HFFc6 (cell line): ENCODE measurements at regions not wholly inside any gene's neighbourhood (a gene's known extent, or its start where the extent isn't known, plus 50 kb on each side); places are given as distances from the start of the nearest gene placed in this dataset.

Experiments used
- DNase-seq: peaks from one replicate; pipeline ENCODE4 v3.0.0-alpha.2; 2018
- H3K27ac Mint-ChIP-seq: 2 replicates; pipeline ENCODE4 v1.8.0; 2020; ENCODE audit warnings: mild to moderate bottlenecking, mixed read lengths
- H3K27me3 Mint-ChIP-seq: 2 replicates; pipeline ENCODE4 v1.8.0; 2021; ENCODE audit warnings: mild to moderate bottlenecking, moderate library complexity, mixed read lengths; ENCODE audit not compliant: insufficient read depth
- H3K36me3 Mint-ChIP-seq: 2 replicates; pipeline ENCODE4 v1.8.0; 2021; ENCODE audit warnings: low read depth, mixed read lengths
- H3K4me1 Mint-ChIP-seq: 2 replicates; pipeline ENCODE4 v1.8.0; 2020; ENCODE audit warnings: low read depth, mixed read lengths
- H3K4me3 Mint-ChIP-seq: 2 replicates; pipeline ENCODE4 v1.8.0; 2020; ENCODE audit warnings: mild to moderate bottlenecking, moderate library complexity, mixed read lengths
- H3K9me3 Mint-ChIP-seq: 2 replicates; pipeline ENCODE4 v1.8.0; 2020; ENCODE audit warnings: mild to moderate bottlenecking, mixed read lengths
- TF ChIP-seq, protein P1 (sequence below): fragments of 200-600 bp; sonication (generic); IDR thresholded peaks from 2 replicates; pipeline ENCODE4 v1.5.0; 2021; ENCODE audit warnings: antibody characterized with exemption, mild to moderate bottlenecking

DNA sequence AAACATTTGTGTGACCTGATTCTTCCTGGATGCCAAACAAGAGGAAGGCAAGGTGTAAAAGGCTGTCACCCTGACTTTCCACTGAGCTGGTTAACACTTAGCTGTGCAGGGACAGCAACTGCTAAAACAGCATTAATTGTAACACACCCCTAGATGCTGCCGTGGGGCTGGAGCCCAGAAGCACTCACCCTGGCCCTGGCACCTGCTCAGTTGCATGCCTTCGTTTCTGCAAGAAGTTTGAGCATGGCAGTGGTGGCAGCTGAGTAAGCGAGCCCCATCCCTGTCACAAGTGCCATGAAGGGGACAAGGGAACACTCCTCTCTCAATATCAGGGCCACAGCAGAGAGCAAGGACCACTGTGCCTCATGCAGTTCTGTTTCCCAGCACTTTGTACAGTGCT, 330.2 kb downstream of the TMEM114 start:
- H3K27ac Mint-ChIP-seq = no peak overlapping the region
- peaks cover 2% of the 10 kb centered on the region; the same call in 1 of the 2 replicates for H3K27me3 Mint-ChIP-seq
- H3K36me3 Mint-ChIP-seq = peaks cover 9% of the 10 kb centered on the region; the same call in 1 of the 2 replicates
- no peak overlapping the region for H3K4me3 Mint-ChIP-seq
- TF ChIP-seq, protein P1, sequence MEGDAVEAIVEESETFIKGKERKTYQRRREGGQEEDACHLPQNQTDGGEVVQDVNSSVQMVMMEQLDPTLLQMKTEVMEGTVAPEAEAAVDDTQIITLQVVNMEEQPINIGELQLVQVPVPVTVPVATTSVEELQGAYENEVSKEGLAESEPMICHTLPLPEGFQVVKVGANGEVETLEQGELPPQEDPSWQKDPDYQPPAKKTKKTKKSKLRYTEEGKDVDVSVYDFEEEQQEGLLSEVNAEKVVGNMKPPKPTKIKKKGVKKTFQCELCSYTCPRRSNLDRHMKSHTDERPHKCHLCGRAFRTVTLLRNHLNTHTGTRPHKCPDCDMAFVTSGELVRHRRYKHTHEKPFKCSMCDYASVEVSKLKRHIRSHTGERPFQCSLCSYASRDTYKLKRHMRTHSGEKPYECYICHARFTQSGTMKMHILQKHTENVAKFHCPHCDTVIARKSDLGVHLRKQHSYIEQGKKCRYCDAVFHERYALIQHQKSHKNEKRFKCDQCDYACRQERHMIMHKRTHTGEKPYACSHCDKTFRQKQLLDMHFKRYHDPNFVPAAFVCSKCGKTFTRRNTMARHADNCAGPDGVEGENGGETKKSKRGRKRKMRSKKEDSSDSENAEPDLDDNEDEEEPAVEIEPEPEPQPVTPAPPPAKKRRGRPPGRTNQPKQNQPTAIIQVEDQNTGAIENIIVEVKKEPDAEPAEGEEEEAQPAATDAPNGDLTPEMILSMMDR = no peak
- no peak for DNase-seq
- H3K9me3 Mint-ChIP-seq = peaks cover 76% of the 10 kb centered on the region
- no peaks in the 10 kb centered on the region for H3K4me1 Mint-ChIP-seq

DNA sequence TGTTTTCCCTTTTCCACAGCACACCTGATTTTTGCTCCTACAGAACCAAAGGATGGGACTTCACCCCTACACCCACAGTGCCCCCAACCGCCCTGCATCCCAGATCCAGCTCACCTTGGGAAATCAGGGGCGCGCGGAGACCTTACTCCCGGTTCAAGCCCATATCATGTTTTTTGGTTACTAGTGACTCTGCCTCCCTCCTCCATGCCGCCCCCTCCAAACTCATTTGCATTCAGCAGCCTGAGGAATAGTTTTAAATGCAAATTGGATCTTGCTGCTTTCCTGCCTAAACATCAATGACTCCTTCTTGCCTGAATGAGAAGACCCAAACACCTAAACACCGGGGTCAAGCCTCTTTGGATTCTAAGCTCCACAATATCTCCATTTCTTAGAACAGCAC, 331.8 kb downstream of the TMEM114 start:
- Mint-ChIP-seq H3K27ac (no peak overlapping the region), H3K9me3 (peaks cover 74% of the 10 kb centered on the region), H3K4me1 (no peaks in the 10 kb centered on the region), H3K36me3 (peaks cover 9% of the 10 kb centered on the region; the same call in 1 of the 2 replicates), H3K27me3 (peaks cover 2% of the 10 kb centered on the region; the same call in 1 of the 2 replicates), H3K4me3 (no peak overlapping the region)
- TF ChIP-seq, protein P1 = no peak
- no peak for DNase-seq

DNA sequence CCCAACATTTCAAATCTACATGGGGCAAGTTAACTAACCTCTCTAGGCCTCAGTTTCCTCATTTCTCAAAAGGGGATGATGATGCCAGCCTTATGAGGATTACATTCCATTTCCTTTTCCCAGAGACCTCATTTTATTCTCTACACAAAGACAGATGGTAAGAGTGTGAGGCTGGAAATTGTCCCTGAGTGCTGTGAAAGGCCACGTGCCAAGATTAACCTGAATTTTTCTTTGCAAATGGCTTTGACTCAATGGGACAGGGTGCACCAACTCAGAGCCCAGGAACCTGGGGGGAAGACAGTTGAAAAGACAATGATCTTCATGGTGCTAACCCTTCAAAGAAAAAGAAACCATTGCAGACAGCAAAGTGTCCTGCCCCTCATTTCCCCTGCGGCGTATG, 332.8 kb downstream of the TMEM114 start:
- no peak for DNase-seq
- Mint-ChIP-seq H3K27me3 (peaks cover 2% of the 10 kb centered on the region; the same call in 1 of the 2 replicates), H3K27ac (no peak overlapping the region), H3K9me3 (peaks cover 72% of the 10 kb centered on the region), H3K36me3 (peaks cover 9% of the 10 kb centered on the region; the same call in 1 of the 2 replicates), H3K4me3 (no peak overlapping the region), H3K4me1 (no peaks in the 10 kb centered on the region)
- TF ChIP-seq, protein P1 = no peak

DNA sequence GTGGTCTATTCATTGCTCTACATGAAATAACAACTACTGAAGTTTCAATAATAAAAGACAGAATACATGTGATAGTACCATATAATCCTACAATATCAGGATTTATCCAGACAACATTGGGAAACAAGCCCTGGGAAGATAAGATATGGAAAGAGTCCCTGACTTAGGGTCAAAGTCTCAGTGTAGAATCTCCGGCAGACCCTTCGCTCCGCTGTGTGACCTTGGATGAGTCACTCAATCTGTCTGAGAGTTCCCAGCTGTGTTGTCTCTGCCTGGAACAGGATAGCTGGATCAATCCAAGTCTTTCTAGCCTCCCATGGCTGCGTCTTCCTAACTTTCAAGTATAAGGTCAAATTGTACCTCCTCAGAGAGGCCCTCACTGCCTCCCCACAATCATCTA, 335.9 kb downstream of the TMEM114 start:
- peaks cover 60% of the 10 kb centered on the region for H3K9me3 Mint-ChIP-seq
- H3K4me3 Mint-ChIP-seq = no peak overlapping the region
- H3K27me3 Mint-ChIP-seq = peaks cover under 1% of the 10 kb centered on the region; the same call in 1 of the 2 replicates
- H3K36me3 Mint-ChIP-seq = peaks cover 5% of the 10 kb centered on the region; the same call in 1 of the 2 replicates
- no peak overlapping the region for H3K27ac Mint-ChIP-seq
- H3K4me1 Mint-ChIP-seq = no peaks in the 10 kb centered on the region
- TF ChIP-seq, protein P1 = no peak
- DNase-seq = no peak

DNA sequence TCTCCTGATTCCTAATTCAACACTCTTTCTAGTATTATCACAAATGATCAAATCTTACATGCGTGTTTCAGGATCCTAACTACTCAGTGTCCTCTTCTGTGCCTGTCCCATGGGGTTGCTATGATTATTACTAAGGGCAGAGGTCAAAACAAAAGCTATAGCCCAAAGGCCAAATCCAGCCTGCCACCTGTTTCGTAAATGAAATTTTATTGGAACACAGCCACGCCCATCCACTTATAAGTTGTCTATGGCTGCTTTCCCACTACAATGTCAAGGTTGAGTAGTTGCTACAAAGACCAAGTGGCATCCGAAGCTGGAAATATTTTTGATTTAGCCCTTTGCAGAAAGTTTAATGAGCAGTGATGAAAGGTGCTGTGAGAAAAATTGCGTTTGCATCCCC, 336.6 kb downstream of the TMEM114 start:
- TF ChIP-seq, protein P1 = no peak
- H3K4me1 Mint-ChIP-seq = no peaks in the 10 kb centered on the region
- H3K4me3 Mint-ChIP-seq = no peak overlapping the region
- H3K36me3 Mint-ChIP-seq = peaks cover 5% of the 10 kb centered on the region; the same call in 1 of the 2 replicates
- no peak overlapping the region for H3K27ac Mint-ChIP-seq
- H3K9me3 Mint-ChIP-seq = peaks cover 59% of the 10 kb centered on the region
- no peaks in the 10 kb centered on the region for H3K27me3 Mint-ChIP-seq
- DNase-seq = no peak

DNA sequence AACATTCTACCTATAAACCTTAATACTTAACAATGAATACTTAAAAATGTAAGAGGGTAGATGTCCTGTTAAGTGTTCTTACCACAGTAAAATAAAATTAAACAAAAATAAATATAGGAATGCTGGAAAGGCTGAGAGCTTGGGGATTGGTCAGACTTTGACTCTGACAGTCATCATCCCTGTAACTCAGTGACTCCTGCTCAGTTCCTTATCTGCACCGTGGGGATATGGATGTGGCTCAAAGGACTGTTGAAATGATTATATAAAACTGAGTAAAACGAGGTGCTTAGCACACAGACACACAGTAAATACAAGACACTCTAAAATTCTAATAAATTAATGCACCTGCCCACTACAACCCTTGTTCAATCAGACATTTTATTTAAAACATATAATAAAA, 338.6 kb downstream of the TMEM114 start:
- Mint-ChIP-seq H3K4me3 (no peak overlapping the region), H3K27ac (no peak overlapping the region), H3K27me3 (no peaks in the 10 kb centered on the region), H3K4me1 (no peaks in the 10 kb centered on the region), H3K36me3 (peaks cover 5% of the 10 kb centered on the region; the same call in 1 of the 2 replicates), H3K9me3 (peaks cover 54% of the 10 kb centered on the region)
- TF ChIP-seq, protein P1 = no peak
- DNase-seq = no peak
